Neural progenitor cell (in vitro differentiated cells): ENCODE measurements at regions not wholly inside any gene's neighbourhood (a gene's known extent, or its start where the extent isn't known, plus 50 kb on each side); places are given as distances from the start of the nearest gene placed in this dataset.

ENCODE experiments used
- EZH2 ChIP-seq: fragments of 200-600 bp; sonication (generic); IDR thresholded peaks from 2 replicates; pipeline ENCODE4 v1.6.1; 2017; ENCODE audit warnings: antibody characterized with exemption, mild to moderate bottlenecking, moderate library complexity
- EZH2phosphoT487 ChIP-seq: fragments of 200-600 bp; sonication (generic); IDR thresholded peaks from 2 replicates; pipeline ENCODE4 v1.6.1; 2017; ENCODE audit warnings: antibody characterized with exemption
- TF ChIP-seq, protein P1 (sequence below): fragments of 200-600 bp; sonication (generic); IDR thresholded peaks from 2 replicates; pipeline ENCODE4 v1.5.1; 2017; ENCODE audit warnings: antibody characterized with exemption, mild to moderate bottlenecking

DNA sequence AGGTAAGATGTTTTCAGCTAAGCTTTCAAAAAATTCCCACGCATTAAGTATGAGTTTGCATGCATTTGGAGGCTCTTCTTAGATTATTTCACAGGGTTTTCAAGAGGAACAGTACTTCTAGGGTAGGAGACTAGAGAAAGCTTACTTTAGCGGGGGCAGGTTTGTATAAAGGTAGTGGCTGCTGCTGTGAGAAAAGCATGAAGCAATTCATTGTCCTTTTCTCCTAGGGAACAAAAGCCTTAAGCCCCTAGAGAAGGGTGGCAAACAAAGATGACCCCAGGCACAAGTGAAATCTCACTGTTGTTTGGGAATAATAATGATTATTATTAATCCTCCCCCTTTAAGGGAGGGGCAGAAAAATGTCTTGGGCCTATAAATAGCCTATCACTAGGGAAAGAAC is 310.7 kb downstream of the DIPK2A start:
- TF ChIP-seq, protein P1, sequence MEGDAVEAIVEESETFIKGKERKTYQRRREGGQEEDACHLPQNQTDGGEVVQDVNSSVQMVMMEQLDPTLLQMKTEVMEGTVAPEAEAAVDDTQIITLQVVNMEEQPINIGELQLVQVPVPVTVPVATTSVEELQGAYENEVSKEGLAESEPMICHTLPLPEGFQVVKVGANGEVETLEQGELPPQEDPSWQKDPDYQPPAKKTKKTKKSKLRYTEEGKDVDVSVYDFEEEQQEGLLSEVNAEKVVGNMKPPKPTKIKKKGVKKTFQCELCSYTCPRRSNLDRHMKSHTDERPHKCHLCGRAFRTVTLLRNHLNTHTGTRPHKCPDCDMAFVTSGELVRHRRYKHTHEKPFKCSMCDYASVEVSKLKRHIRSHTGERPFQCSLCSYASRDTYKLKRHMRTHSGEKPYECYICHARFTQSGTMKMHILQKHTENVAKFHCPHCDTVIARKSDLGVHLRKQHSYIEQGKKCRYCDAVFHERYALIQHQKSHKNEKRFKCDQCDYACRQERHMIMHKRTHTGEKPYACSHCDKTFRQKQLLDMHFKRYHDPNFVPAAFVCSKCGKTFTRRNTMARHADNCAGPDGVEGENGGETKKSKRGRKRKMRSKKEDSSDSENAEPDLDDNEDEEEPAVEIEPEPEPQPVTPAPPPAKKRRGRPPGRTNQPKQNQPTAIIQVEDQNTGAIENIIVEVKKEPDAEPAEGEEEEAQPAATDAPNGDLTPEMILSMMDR: no peak
- TF ChIP-seq EZH2: no peak
- no peak for TF ChIP-seq EZH2phosphoT487
